Stimulated activated CD4-positive, alpha-beta T cell treated with anti-CD3 and anti-CD28 coated beads, Interleukin-4, amount 100 ng/mL, for 1 hour (primary cell): ENCODE measurements at regions not wholly inside any gene's neighbourhood (a gene's known extent, or its start where the extent isn't known, plus 50 kb on each side); places are given as distances from the start of the nearest gene placed in this dataset.

Experiments used
- DNase-seq: peaks from one replicate; pipeline ENCODE4 v3.0.0-alpha.2; 2020

GRCh38 chr21:40990366-40990765 lies 143.4 kb upstream of the DSCAM start:
- no peak for DNase-seq

GRCh38 chr21:40997831-40998230 lies 150.9 kb upstream of the DSCAM start:
- DNase-seq = no peak

- DNase-seq = no peak
Observed at GRCh38 chr21:41000838-41001237, 153.9 kb upstream of the DSCAM start.

GRCh38 chr21:41006636-41007035 lies 159.7 kb upstream of the DSCAM start:
- no peak for DNase-seq

GRCh38 chr21:41008351-41008750 lies 159.6 kb upstream of the BACE2 start:
- DNase-seq = no peak

GRCh38 chr21:41008974-41009373 lies 159.0 kb upstream of the BACE2 start:
- DNase-seq = no peak

- DNase-seq = no peak
Observed at GRCh38 chr21:41009398-41010100, 158.4 kb upstream of the BACE2 start.

GRCh38 chr21:41010101-41010435 lies 157.9 kb upstream of the BACE2 start:
- DNase-seq = no peak

- DNase-seq = no peak
Observed at GRCh38 chr21:41011098-41011731, 156.7 kb upstream of the BACE2 start.

GRCh38 chr21:41011951-41012366 lies 156.0 kb upstream of the BACE2 start:
- no peak for DNase-seq

- DNase-seq = no peak
Observed at GRCh38 chr21:41012425-41012824, 155.5 kb upstream of the BACE2 start.

- DNase-seq = no peak
Observed at GRCh38 chr21:41016472-41016871, 151.5 kb upstream of the BACE2 start.

- no peak for DNase-seq
Observed at GRCh38 chr21:41018431-41018830, 149.5 kb upstream of the BACE2 start.

- DNase-seq = no peak
Observed at GRCh38 chr21:41023936-41024335, 144.0 kb upstream of the BACE2 start.

- DNase-seq = no peak
Observed at GRCh38 chr21:41024341-41024740, 143.6 kb upstream of the BACE2 start.

GRCh38 chr21:41024746-41025254 lies 143.2 kb upstream of the BACE2 start:
- no peak for DNase-seq

GRCh38 chr21:41029571-41029970 lies 138.4 kb upstream of the BACE2 start:
- DNase-seq = no peak

- no peak for DNase-seq
Observed at GRCh38 chr21:41031701-41032220, 136.2 kb upstream of the BACE2 start.

GRCh38 chr21:41032541-41032940 lies 135.4 kb upstream of the BACE2 start:
- no peak for DNase-seq

- DNase-seq = no peak
Observed at GRCh38 chr21:41037212-41037611, 130.7 kb upstream of the BACE2 start.

GRCh38 chr21:41037936-41038335 lies 130.0 kb upstream of the BACE2 start:
- no peak for DNase-seq

- DNase-seq = no peak
Observed at GRCh38 chr21:41043014-41043413, 124.9 kb upstream of the BACE2 start.

GRCh38 chr21:41045534-41046268 lies 122.3 kb upstream of the BACE2 start:
- no peak for DNase-seq

- DNase-seq = no peak
Observed at GRCh38 chr21:41048145-41048544, 119.8 kb upstream of the BACE2 start.
